ENCODE measurements at regions not wholly inside any gene's neighbourhood (a gene's known extent, or its start where the extent isn't known, plus 50 kb on each side); places are given as distances from the start of the nearest gene placed in this dataset.

GRCh38 chr2:172244419-172245130, 141.9 kb upstream of the DLX2 start:
- Histone ChIP-seq H3K4me3 (ENCODE audit: low read length in 2 of 2) (no peak overlapping the region), H3K79me1 (ENCODE audit: low read depth, low read length) (no peaks in the 10 kb centered on the region), H3K36me3 (replicated peaks in 1 of 2; ENCODE audit: control insufficient read depth in 2 of 2, insufficient read depth in 2 of 2, low read length in 2 of 2) (no peaks in the 10 kb centered on the region), H2BK120ac (ENCODE audit: low read depth, low read length) (no peak overlapping the region), H3K4me1 (ENCODE audit: control insufficient read depth in 2 of 2, insufficient read depth in 1 of 2, low read depth in 1 of 2, low read length in 2 of 2) (peaks cover 13 to 42% of the 10 kb centered on the region in 2 donors), H2AFZ (ENCODE audit: low read length) (no peak overlapping the region), H3K27me3 (ENCODE audit: control insufficient read depth in 3 of 3, insufficient read depth in 3 of 3, low read depth in 1 of 3, low read length in 3 of 3) (no peaks in the 10 kb centered on the region), H2BK15ac (ENCODE audit: low read length) (no peak overlapping the region), H3K4me2 (ENCODE audit: insufficient read depth, low read length, poor library complexity, severe bottlenecking) (no peak overlapping the region), H3K14ac (ENCODE audit: low read length) (no peak overlapping the region), H3K4ac (ENCODE audit: low read length) (no peak overlapping the region), H3K9ac (ENCODE audit: low read depth, low read length, poor library complexity) (no peak overlapping the region), H3K18ac (ENCODE audit: low read length) (no peak overlapping the region), H2BK5ac (ENCODE audit: low read length) (no peak overlapping the region), H3K27ac (replicated peaks; ENCODE audit: low read length) (no peak overlapping the region), H2AK5ac (ENCODE audit: low read depth, low read length) (no peak overlapping the region), H4K91ac (ENCODE audit: low read depth, low read length, poor library complexity) (no peak overlapping the region), H3K23ac (ENCODE audit: low read depth, low read length, poor library complexity) (no peak overlapping the region), H2BK12ac (ENCODE audit: low read length) (no peak overlapping the region), H4K8ac (ENCODE audit: low read depth, low read length) (no peak overlapping the region), H3K9me3 (replicated peaks in 1 of 2; ENCODE audit: control insufficient read depth in 2 of 2, insufficient read depth in 1 of 2, low read depth in 1 of 2, low read length in 2 of 2) (no peaks in the 10 kb centered on the region)
- no CpG with 5 or more reads among the region's 3 CpGs for WGBS, 2 donors (ENCODE audit: extremely low coverage in 2 of 2, insufficient read length in 2 of 2, insufficient replicate concordance in 1 of 2)
- DNase-seq (ENCODE audit: low spot score): no peak

DNA sequence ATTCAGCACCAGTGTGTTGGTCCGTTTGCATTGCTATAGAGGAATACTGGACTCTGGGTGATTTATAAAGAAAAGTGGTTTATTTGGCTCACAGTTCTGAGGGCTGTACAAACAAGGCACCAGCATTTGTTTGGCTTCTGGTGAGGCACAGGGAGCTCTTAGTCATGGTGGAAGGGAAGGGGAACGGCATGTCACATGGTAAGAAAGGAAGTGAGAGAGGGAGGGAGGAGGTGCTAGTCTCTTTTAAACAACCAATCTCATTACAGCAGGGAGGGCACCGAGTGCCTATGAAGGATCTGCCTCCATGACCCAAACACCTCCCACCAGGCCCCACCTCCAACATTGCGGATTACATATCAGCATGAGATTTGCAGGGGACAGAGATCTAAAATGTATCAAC, 143.9 kb upstream of the DLX2 start:
- Histone ChIP-seq H2BK12ac (ENCODE audit: low read length) (no peak overlapping the region), H3K9me3 (replicated peaks in 1 of 2; ENCODE audit: control insufficient read depth in 2 of 2, insufficient read depth in 1 of 2, low read depth in 1 of 2, low read length in 2 of 2) (no peaks in the 10 kb centered on the region), H3K27ac (replicated peaks; ENCODE audit: low read length) (no peak overlapping the region), H3K14ac (ENCODE audit: low read length) (no peak overlapping the region), H3K36me3 (replicated peaks in 1 of 2; ENCODE audit: control insufficient read depth in 2 of 2, insufficient read depth in 2 of 2, low read length in 2 of 2) (no peaks in the 10 kb centered on the region), H2AFZ (ENCODE audit: low read length) (peak overlapping the region; percentile 43), H3K4me3 (ENCODE audit: low read length in 2 of 2) (no peak overlapping the region), H2BK5ac (ENCODE audit: low read length) (no peak overlapping the region), H3K9ac (ENCODE audit: low read depth, low read length, poor library complexity) (no peak overlapping the region), H4K8ac (ENCODE audit: low read depth, low read length) (no peak overlapping the region), H2BK15ac (ENCODE audit: low read length) (no peak overlapping the region), H3K79me1 (ENCODE audit: low read depth, low read length) (no peaks in the 10 kb centered on the region), H2BK120ac (ENCODE audit: low read depth, low read length) (no peak overlapping the region), H3K4me1 (ENCODE audit: control insufficient read depth in 2 of 2, insufficient read depth in 1 of 2, low read depth in 1 of 2, low read length in 2 of 2) (peaks cover 6 to 32% of the 10 kb centered on the region in 2 donors), H2AK5ac (ENCODE audit: low read depth, low read length) (no peak overlapping the region), H3K18ac (ENCODE audit: low read length) (no peak overlapping the region), H3K23ac (ENCODE audit: low read depth, low read length, poor library complexity) (no peak overlapping the region), H3K4ac (ENCODE audit: low read length) (no peak overlapping the region), H3K27me3 (ENCODE audit: control insufficient read depth in 3 of 3, insufficient read depth in 3 of 3, low read depth in 1 of 3, low read length in 3 of 3) (no peaks in the 10 kb centered on the region), H3K4me2 (ENCODE audit: insufficient read depth, low read length, poor library complexity, severe bottlenecking) (no peak overlapping the region), H4K91ac (ENCODE audit: low read depth, low read length, poor library complexity) (no peak overlapping the region)
- DNase-seq (ENCODE audit: low spot score): no peak
- WGBS, 2 donors (ENCODE audit: extremely low coverage in 2 of 2, insufficient read length in 2 of 2, insufficient replicate concordance in 1 of 2): no CpG with 5 or more reads among the region's 4 CpGs

GRCh38 chr2:172247203-172247602, 144.5 kb upstream of the DLX2 start:
- H2AFZ ChIP-seq (ENCODE audit: low read length): peak overlapping the region; percentile 3
- H3K9me3 ChIP-seq (replicated peaks in 1 of 2; ENCODE audit: control insufficient read depth in 2 of 2, insufficient read depth in 1 of 2, low read depth in 1 of 2, low read length in 2 of 2): no peaks in the 10 kb centered on the region
- no peak overlapping the region for H3K27ac ChIP-seq (replicated peaks; ENCODE audit: low read length)
- H3K9ac ChIP-seq (ENCODE audit: low read depth, low read length, poor library complexity): no peak overlapping the region
- peak overlapping the region; percentile 23 for H2AK5ac ChIP-seq (ENCODE audit: low read depth, low read length)
- H3K4ac ChIP-seq (ENCODE audit: low read length): no peak overlapping the region
- no peak overlapping the region for H2BK120ac ChIP-seq (ENCODE audit: low read depth, low read length)
- no peak overlapping the region for H2BK15ac ChIP-seq (ENCODE audit: low read length)
- H4K91ac ChIP-seq (ENCODE audit: low read depth, low read length, poor library complexity): no peak overlapping the region
- H3K18ac ChIP-seq (ENCODE audit: low read length): peak overlapping the region; percentile 73
- H3K36me3 ChIP-seq (replicated peaks in 1 of 2; ENCODE audit: control insufficient read depth in 2 of 2, insufficient read depth in 2 of 2, low read length in 2 of 2): no peaks in the 10 kb centered on the region
- no peak overlapping the region for H3K14ac ChIP-seq (ENCODE audit: low read length)
- no peak overlapping the region for H2BK5ac ChIP-seq (ENCODE audit: low read length)
- H3K4me3 ChIP-seq (ENCODE audit: low read length in 2 of 2): no peak overlapping the region
- DNase-seq (ENCODE audit: low spot score): no peak
- H2BK12ac ChIP-seq (ENCODE audit: low read length): no peak overlapping the region
- H3K23ac ChIP-seq (ENCODE audit: low read depth, low read length, poor library complexity): peak overlapping the region; percentile 59
- no peaks in the 10 kb centered on the region for H3K27me3 ChIP-seq (ENCODE audit: control insufficient read depth in 3 of 3, insufficient read depth in 3 of 3, low read depth in 1 of 3, low read length in 3 of 3)
- H3K4me2 ChIP-seq (ENCODE audit: insufficient read depth, low read length, poor library complexity, severe bottlenecking): no peak overlapping the region
- no peak overlapping the region for H4K8ac ChIP-seq (ENCODE audit: low read depth, low read length)
- WGBS, 2 donors (ENCODE audit: extremely low coverage in 2 of 2, insufficient read length in 2 of 2, insufficient replicate concordance in 1 of 2): no CpG with 5 or more reads among the region's 6 CpGs
- peaks cover 8 to 27% of the 10 kb centered on the region in 2 donors for H3K4me1 ChIP-seq (ENCODE audit: control insufficient read depth in 2 of 2, insufficient read depth in 1 of 2, low read depth in 1 of 2, low read length in 2 of 2)
- H3K79me1 ChIP-seq (ENCODE audit: low read depth, low read length): no peaks in the 10 kb centered on the region

DNA sequence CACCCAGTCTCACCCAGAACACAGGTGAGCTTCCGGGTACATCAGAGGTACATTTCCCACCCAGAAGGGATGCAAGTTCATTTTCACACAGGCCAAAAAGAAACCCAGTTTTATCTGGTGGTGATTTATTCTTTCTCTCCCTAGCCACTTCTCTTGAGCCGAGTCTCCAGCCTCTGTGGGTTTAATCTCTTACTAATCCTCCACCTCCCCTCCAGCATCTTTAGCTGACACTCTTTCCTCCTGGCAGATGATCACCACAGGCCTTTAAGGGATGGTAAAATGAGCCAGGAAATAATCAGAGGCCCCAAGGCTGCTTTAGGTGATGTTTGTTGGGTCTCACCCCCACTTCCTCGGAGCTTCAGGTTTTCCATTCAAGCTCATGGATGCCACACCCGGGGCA, 145.7 kb upstream of the DLX2 start:
- peaks cover 7 to 33% of the 10 kb centered on the region in 2 donors for H3K4me1 ChIP-seq (ENCODE audit: control insufficient read depth in 2 of 2, insufficient read depth in 1 of 2, low read depth in 1 of 2, low read length in 2 of 2)
- H2AK5ac ChIP-seq (ENCODE audit: low read depth, low read length): no peak overlapping the region
- H4K8ac ChIP-seq (ENCODE audit: low read depth, low read length): no peak overlapping the region
- no peak overlapping the region for H3K23ac ChIP-seq (ENCODE audit: low read depth, low read length, poor library complexity)
- no peak overlapping the region for H2BK12ac ChIP-seq (ENCODE audit: low read length)
- no peak overlapping the region for H3K4me3 ChIP-seq (ENCODE audit: low read length in 2 of 2)
- no peak overlapping the region for H3K4me2 ChIP-seq (ENCODE audit: insufficient read depth, low read length, poor library complexity, severe bottlenecking)
- no peaks in the 10 kb centered on the region for H3K27me3 ChIP-seq (ENCODE audit: control insufficient read depth in 3 of 3, insufficient read depth in 3 of 3, low read depth in 1 of 3, low read length in 3 of 3)
- H3K9ac ChIP-seq (ENCODE audit: low read depth, low read length, poor library complexity): no peak overlapping the region
- H3K18ac ChIP-seq (ENCODE audit: low read length): no peak overlapping the region
- H3K27ac ChIP-seq (replicated peaks; ENCODE audit: low read length): no peak overlapping the region
- H3K9me3 ChIP-seq (replicated peaks in 1 of 2; ENCODE audit: control insufficient read depth in 2 of 2, insufficient read depth in 1 of 2, low read depth in 1 of 2, low read length in 2 of 2): no peaks in the 10 kb centered on the region
- WGBS, 2 donors (ENCODE audit: extremely low coverage in 2 of 2, insufficient read length in 2 of 2, insufficient replicate concordance in 1 of 2): no CpG with 5 or more reads among the region's 4 CpGs
- H3K36me3 ChIP-seq (replicated peaks in 1 of 2; ENCODE audit: control insufficient read depth in 2 of 2, insufficient read depth in 2 of 2, low read length in 2 of 2): no peaks in the 10 kb centered on the region
- H3K79me1 ChIP-seq (ENCODE audit: low read depth, low read length): no peaks in the 10 kb centered on the region
- H4K91ac ChIP-seq (ENCODE audit: low read depth, low read length, poor library complexity): no peak overlapping the region
- no peak for DNase-seq (ENCODE audit: low spot score)
- no peak overlapping the region for H2AFZ ChIP-seq (ENCODE audit: low read length)
- no peak overlapping the region for H2BK5ac ChIP-seq (ENCODE audit: low read length)
- no peak overlapping the region for H2BK120ac ChIP-seq (ENCODE audit: low read depth, low read length)
- H3K14ac ChIP-seq (ENCODE audit: low read length): no peak overlapping the region
- no peak overlapping the region for H3K4ac ChIP-seq (ENCODE audit: low read length)
- H2BK15ac ChIP-seq (ENCODE audit: low read length): no peak overlapping the region
